B cell (primary cell): ENCODE measurements at regions not wholly inside any gene's neighbourhood (a gene's known extent, or its start where the extent isn't known, plus 50 kb on each side); places are given as distances from the start of the nearest gene placed in this dataset.

Experiments used
- EZH2 ChIP-seq: IDR thresholded peaks from 2 replicates; pipeline ENCODE4 v1.6.1; 2012; ENCODE audit warnings: borderline replicate concordance, low read depth, mild to moderate bottlenecking, moderate library complexity, low read length; ENCODE audit not compliant: insufficient read depth, poor library complexity, severe bottlenecking
- TF ChIP-seq, protein P1 (sequence below): fragments of 200-600 bp; IDR thresholded peaks from one replicate; pipeline ENCODE4 v1.8.0; 2022; ENCODE audit warnings: antibody characterized with exemption, mild to moderate bottlenecking

DNA sequence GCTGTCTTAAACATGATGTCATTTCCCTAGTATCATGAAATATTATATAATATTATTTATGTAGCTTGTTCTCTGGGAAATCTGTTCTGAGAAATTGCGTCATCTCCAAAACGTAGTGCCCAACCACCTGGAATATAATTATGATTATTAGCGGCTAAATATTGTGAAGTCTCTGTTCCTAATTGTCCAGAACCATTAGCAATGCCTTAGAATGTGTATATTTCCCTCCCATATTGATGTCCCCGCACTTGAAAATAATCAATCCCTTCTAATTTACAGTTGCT is 54.4 kb downstream of the OTOR start:
- TF ChIP-seq, protein P1, sequence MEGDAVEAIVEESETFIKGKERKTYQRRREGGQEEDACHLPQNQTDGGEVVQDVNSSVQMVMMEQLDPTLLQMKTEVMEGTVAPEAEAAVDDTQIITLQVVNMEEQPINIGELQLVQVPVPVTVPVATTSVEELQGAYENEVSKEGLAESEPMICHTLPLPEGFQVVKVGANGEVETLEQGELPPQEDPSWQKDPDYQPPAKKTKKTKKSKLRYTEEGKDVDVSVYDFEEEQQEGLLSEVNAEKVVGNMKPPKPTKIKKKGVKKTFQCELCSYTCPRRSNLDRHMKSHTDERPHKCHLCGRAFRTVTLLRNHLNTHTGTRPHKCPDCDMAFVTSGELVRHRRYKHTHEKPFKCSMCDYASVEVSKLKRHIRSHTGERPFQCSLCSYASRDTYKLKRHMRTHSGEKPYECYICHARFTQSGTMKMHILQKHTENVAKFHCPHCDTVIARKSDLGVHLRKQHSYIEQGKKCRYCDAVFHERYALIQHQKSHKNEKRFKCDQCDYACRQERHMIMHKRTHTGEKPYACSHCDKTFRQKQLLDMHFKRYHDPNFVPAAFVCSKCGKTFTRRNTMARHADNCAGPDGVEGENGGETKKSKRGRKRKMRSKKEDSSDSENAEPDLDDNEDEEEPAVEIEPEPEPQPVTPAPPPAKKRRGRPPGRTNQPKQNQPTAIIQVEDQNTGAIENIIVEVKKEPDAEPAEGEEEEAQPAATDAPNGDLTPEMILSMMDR, result no peak
- TF ChIP-seq EZH2, result no peak
